Mucosa of descending colon (tissue), 3 donors: ENCODE measurements at regions not wholly inside any gene's neighbourhood (a gene's known extent, or its start where the extent isn't known, plus 50 kb on each side); places are given as distances from the start of the nearest gene placed in this dataset.

Experiments
- ATAC-seq: fragments of 200-7000 bp; cut with Tn5 transposase; one replicate; pipeline ENCODE4 v1.9.1; 2020; ENCODE audit warnings: mild to moderate bottlenecking, moderate library complexity
- DNase-seq, 3 donors: peaks; one replicate each; pipeline ENCODE4 v3.0.0-alpha.2; 2020
- H3K36me3 ChIP-seq: fragments of 200-600 bp; one replicate; pipeline ENCODE4 v1.8.0; 2021; ENCODE audit warnings: low read depth, mild to moderate bottlenecking
- H3K4me1 ChIP-seq: fragments of 200-600 bp; one replicate; pipeline ENCODE4 v1.8.0; 2021; ENCODE audit warnings: low read depth, mild to moderate bottlenecking
- H3K4me3 ChIP-seq: fragments of 200-600 bp; one replicate; pipeline ENCODE4 v1.8.0; 2021; ENCODE audit warnings: mild to moderate bottlenecking
- H3K9me3 ChIP-seq: fragments of 200-600 bp; one replicate; pipeline ENCODE4 v1.8.0; 2021; ENCODE audit warnings: mild to moderate bottlenecking
- intact Hi-C, 2 donors: fragments of 100-400 bp; cut with DNase I in 1 of 2; cut with micrococcal nuclease in 1 of 2; formaldehyde crosslinking; loops; one replicate each; pipeline versions ENCODE4 v1.11.0 to v1.11.1; 2022; cut with DNase I, micrococcal nuclease
- TF ChIP-seq, protein P1 (sequence below): fragments of 200-600 bp; IDR thresholded peaks from one replicate; pipeline ENCODE4 v1.8.0; 2022; ENCODE audit warnings: antibody characterized with exemption, mild to moderate bottlenecking
- donor health status: DM: no; HTN: no; CAD: no; lungs with moderate emphysema.
- donor health status: DM: no; HTN: no; CAD: no.
- donor health status: DM: no; HTN: yes; CAD: no.

DNA sequence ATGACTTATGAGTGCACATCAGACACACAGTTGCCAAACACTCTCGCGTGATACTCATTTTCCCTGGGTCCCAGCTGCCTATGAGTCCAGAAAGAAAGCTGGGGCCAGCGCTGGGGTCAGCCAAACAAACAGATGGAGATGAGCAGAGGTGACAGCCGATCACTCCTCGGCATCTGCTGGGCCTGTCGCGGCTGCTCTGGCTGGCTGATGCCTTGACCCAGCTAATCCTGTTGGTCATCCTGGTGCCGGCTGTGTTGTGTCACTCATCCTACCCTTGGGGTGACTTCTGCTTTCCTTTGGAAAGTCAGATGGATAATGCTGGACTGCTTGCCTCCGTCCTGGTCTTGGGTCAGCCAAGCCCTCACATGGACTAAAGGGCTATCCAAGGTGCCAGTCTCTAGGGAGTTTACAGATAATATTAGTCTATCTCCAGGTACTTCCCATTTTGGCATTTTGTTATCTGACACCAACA is 105.3 kb upstream of the PDZRN3 start:
- intact Hi-C loops = loop anchor here in 1 of 2 donors (10.0 kb wide), 1 partner anchor 105 kb away; the partner anchor contains the start of gene PDZRN3
- TF ChIP-seq, protein P1, sequence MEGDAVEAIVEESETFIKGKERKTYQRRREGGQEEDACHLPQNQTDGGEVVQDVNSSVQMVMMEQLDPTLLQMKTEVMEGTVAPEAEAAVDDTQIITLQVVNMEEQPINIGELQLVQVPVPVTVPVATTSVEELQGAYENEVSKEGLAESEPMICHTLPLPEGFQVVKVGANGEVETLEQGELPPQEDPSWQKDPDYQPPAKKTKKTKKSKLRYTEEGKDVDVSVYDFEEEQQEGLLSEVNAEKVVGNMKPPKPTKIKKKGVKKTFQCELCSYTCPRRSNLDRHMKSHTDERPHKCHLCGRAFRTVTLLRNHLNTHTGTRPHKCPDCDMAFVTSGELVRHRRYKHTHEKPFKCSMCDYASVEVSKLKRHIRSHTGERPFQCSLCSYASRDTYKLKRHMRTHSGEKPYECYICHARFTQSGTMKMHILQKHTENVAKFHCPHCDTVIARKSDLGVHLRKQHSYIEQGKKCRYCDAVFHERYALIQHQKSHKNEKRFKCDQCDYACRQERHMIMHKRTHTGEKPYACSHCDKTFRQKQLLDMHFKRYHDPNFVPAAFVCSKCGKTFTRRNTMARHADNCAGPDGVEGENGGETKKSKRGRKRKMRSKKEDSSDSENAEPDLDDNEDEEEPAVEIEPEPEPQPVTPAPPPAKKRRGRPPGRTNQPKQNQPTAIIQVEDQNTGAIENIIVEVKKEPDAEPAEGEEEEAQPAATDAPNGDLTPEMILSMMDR = no peak
- DNase-seq (peak; percentile 32 to 60 (median 44)), ATAC-seq (peak; percentile 16)
- no peak overlapping the region for H3K4me3 ChIP-seq
- H3K4me1 ChIP-seq = no peaks in the 10 kb centered on the region
- no peaks in the 10 kb centered on the region for H3K9me3 ChIP-seq
- no peaks in the 10 kb centered on the region for H3K36me3 ChIP-seq

GRCh38 chr3:73727854-73728253 is 103.1 kb upstream of the PDZRN3 start:
- DNase-seq (no peak), ATAC-seq (peak; percentile 8)
- TF ChIP-seq, protein P1 = no peak
- H3K9me3 ChIP-seq = no peaks in the 10 kb centered on the region
- no peak overlapping the region for H3K4me3 ChIP-seq
- no peaks in the 10 kb centered on the region for H3K36me3 ChIP-seq
- no peaks in the 10 kb centered on the region for H3K4me1 ChIP-seq
- intact Hi-C loops = loop anchor here in 1 of 2 donors (10.0 kb wide), 1 partner anchor 103 kb away; the partner anchor contains the start of gene PDZRN3

- TF ChIP-seq, protein P1 = no peak
- intact Hi-C loops = loop anchor here in 1 of 2 donors (10.0 kb wide), 1 partner anchor 102 kb away; the partner anchor contains the start of gene PDZRN3
- H3K4me3 ChIP-seq = no peak overlapping the region
- no peaks in the 10 kb centered on the region for H3K4me1 ChIP-seq
- H3K9me3 ChIP-seq = no peaks in the 10 kb centered on the region
- ATAC-seq (peak; percentile 25), DNase-seq (peak in 1 of 3 donors; percentile 14)
- no peaks in the 10 kb centered on the region for H3K36me3 ChIP-seq
Measured at GRCh38 chr3:73727117-73727821, 102.5 kb upstream of the PDZRN3 start.

DNA sequence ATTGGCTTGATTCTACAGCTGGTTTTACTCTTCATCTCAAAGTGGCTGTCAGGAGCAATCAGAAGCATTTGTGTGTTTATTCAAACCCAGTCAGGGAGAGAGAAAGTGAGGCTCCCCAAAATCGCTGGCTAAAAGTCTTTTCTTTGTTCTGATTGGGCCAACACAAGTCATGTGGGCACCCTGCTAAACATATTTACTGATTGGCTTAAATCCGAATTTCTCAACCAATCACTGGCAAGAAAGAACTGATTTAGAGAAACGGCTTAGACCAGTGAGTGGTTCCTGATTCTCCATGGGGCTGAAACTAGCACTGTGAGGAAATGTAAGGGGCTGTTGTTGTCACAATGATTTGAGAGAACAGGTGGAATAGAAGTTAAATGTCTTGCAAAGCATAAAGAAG is 98.9 kb upstream of the PDZRN3 start:
- Histone ChIP-seq H3K9me3 (no peaks in the 10 kb centered on the region), H3K4me3 (no peak overlapping the region), H3K36me3 (no peaks in the 10 kb centered on the region), H3K4me1 (peaks cover 11% of the 10 kb centered on the region)
- TF ChIP-seq, protein P1 = no peak
- ATAC-seq (no peak), DNase-seq (no peak)
- intact Hi-C loops = loop anchor here in 1 of 2 donors (10.0 kb wide), 1 partner anchor 99 kb away; the partner anchor contains the start of gene PDZRN3

DNA sequence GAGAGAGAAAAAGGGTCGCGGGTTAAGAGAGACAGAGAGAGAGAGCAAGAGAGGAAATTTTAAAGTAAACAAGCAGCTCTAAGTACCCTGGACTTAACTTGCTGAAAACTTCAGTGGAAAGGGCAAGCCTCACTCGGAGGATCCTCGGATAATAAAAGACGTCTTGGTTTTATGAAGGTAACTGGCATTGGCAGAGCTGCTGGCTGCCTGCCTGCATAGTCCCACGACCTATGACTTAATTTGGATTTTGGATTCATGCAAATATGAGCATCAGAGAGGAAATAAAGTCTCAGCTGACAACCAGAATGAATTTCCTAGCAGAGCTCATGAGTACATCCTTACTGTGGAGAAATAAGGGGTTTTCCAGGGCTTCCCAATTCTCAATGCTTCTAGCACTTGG is 95.1 kb upstream of the PDZRN3 start:
- H3K4me3 ChIP-seq = no peak overlapping the region
- intact Hi-C loops = loop anchor here in 1 of 2 donors (10.0 kb wide), 1 partner anchor 95 kb away; the partner anchor contains the start of gene PDZRN3
- no peaks in the 10 kb centered on the region for H3K36me3 ChIP-seq
- DNase-seq = peak in 2 of 3 donors; percentile 52 to 58
- ATAC-seq = peak; percentile 39
- H3K9me3 ChIP-seq = peaks cover 4% of the 10 kb centered on the region
- H3K4me1 ChIP-seq = peaks cover 13% of the 10 kb centered on the region
- TF ChIP-seq, protein P1 = no peak
